SK-N-SH (cell line): ENCODE measurements at regions not wholly inside any gene's neighbourhood (a gene's known extent, or its start where the extent isn't known, plus 50 kb on each side); places are given as distances from the start of the nearest gene placed in this dataset.

ENCODE experiments used
- CTCF ChIP-seq: fragments of 200-600 bp; sonication (generic); IDR thresholded peaks from 2 replicates; pipeline ENCODE4 v1.6.1; 2017; ENCODE audit warnings: antibody characterized with exemption, mild to moderate bottlenecking, moderate library complexity
- SIN3A ChIP-seq: IDR thresholded peaks from 2 replicates; pipeline ENCODE4 v1.6.1; 2012; ENCODE audit warnings: low read depth, mild to moderate bottlenecking, low read length, moderate library complexity, borderline replicate concordance

GRCh38 chr17:33404070-33404819 is 111.2 kb upstream of the ASIC2 start:
- TF ChIP-seq CTCF (no peak), SIN3A (no peak)
